Stimulated activated CD4-positive, alpha-beta T cell treated with anti-CD3 and anti-CD28 coated beads, TNF-alpha, amount 100 ng/mL, for 48 hours (primary cell): ENCODE measurements at regions not wholly inside any gene's neighbourhood (a gene's known extent, or its start where the extent isn't known, plus 50 kb on each side); places are given as distances from the start of the nearest gene placed in this dataset.

Experiments
- DNase-seq, 3 donors: peaks; one replicate each; pipeline ENCODE4 v3.0.0-alpha.2; 2020; ENCODE audit warnings: low read depth in 3 of 3

DNA sequence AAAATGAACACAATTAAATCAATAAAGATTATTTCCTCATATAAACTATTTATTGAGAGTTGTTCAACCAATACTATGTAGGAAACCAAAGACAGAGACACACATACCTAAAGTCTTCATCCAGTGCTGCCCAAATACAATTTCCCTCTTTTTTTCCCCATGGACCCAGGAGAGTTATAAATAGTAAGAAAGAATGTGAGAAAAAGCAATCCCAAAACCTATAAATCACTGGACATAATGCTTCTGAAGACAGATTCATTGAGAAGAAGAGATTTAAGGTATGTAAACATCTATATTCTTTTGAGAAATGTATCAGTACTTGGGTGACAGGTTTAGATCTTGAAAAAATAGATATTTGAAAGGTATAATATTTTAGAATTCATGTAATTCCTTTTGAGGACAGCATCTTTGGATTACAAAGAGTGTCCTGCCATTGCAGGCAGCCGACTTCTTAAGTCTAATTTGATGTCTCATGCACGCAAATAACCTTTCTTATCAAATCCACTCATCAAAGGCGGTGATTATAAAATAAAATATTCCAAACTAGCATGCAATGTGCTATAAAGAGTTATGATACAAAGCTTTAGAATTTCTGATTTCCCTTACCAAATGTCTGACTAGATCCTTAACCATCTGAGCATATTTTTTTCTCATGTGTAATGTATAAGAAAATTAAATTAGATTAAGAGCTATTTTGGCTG is 739.4 kb downstream of the LIG4 start:
- DNase-seq, result no peak

DNA sequence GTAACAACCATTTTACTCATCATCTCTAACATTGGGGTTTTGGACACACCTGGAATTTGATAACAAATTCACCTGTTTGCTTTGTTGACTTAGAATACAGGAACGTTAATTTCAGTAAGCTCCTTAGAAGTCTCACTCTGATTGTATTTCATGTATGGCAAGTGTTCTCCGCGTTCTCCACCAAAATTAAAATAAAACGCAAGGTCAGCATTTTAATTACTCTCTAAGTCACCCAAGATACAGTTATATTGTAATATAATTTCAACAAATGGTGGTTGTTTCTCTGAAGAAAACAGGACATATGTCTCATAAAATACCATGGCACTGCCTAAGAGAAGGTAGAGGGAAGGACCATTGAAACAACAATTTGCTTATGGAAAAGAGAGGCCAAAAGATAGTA is 742.1 kb downstream of the LIG4 start:
- DNase-seq, result no peak

DNA sequence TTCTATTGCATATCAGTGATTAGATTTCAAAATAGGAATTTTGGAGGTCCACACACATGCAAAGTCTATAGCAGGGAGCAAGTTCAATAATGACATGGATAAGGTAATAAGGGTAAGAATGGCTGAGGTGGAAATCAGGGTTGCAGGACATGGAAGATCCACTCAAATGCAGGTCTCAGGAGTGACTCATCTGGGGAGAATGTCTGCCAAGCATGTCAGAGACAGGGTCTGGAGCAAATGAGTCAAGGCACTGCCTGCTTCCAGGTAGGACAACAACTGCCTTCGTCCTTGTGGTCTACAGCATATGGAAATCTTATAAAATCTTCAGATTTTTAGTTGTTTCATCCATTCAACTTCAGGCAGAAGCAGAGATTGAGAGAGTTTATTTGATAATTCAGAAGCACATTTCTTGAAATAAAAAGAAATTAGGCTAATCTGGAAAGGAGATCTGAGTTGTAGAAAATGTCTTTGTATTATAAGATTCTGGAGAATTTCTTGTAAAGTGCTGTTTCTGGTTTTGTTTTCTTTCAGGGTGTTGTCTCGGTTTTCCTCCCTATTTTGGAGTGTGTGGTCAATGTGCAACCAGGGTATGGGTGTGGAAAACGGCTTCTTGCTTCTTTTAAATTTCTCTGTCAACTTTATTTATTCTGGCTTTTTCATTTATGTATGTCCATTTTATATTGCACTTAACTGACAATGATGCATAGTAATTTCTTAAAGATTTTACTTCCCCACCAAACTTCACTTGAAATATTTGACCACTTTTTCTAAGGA is 748.8 kb downstream of the LIG4 start:
- DNase-seq, result no peak

DNA sequence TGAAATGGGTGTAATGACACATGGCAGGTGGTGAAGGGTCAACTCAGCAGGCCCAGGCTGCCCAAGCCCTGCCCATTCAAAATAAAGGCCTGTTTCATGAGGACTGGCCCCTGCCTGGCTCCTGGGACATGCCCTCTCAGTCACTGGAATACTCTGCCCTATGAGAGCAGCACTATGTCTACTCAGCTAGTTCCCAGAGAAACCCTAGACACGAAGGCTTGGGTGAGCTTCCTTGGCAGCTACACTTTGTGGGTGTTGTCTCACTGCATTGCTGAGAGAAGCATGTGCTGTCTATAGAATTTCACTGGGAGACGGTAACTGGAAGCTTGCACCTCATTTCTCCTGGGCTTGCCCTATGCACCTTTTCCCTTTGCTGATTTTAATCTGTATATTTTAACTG is 752.8 kb downstream of the LIG4 start:
- DNase-seq, result no peak

DNA sequence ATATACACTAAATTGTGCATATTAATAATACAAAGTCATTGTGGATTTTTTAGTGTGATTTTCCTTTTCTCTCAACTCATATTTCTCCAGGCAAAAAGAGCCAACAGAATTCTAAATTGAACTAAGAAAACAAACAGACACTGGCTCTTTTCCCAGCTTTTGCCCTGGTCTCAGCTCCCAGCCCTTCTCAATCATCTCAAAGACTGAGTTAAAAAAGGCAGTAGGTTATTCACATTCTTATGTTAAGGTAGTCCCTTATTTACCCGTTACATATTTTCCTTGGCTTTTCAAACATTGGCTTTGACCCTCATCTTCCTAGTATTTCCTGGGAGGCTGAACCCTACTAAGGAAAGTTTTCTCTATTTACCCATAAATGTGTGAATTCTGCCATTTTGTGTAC is 753.6 kb downstream of the LIG4 start:
- DNase-seq, result no peak

DNA sequence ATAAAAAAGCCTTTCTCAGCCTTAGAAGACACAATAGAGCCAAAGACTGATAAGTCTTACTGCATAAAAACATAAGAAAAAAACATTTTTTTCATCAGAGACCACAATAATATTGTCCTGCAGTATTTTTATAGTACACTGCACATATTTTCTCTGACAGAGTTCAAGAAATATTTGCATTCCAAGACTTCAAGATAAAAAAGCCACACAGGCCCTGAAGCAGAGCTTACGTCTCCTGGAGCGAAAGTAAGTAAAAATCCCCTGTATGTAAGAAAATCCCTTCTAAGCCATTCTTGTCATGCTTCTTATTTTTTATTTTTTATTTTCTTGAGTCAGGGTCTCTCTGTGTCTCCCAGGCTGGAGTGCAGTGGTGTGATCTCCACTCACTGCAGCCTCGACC is 755.9 kb downstream of the LIG4 start:
- DNase-seq, result no peak

DNA sequence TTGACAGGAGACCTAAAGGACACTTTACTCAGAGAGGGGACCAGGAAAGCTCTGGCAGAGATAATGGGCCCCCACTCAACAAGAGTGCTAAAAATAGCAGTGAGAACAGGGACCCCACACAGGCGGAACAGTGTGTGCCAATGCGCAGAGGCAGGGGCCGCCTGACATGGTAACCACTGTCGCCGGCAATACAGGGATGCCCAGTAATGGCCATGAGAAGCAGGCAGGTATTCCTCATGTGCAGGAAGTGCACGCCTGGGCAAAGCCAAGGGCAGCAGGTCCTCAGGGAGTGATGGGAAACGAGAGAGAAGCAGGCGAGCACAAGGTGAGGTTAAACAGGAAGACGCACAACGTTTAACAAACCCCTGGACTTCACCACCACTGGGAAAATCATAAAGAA is 757.1 kb downstream of the LIG4 start:
- DNase-seq, result no peak

DNA sequence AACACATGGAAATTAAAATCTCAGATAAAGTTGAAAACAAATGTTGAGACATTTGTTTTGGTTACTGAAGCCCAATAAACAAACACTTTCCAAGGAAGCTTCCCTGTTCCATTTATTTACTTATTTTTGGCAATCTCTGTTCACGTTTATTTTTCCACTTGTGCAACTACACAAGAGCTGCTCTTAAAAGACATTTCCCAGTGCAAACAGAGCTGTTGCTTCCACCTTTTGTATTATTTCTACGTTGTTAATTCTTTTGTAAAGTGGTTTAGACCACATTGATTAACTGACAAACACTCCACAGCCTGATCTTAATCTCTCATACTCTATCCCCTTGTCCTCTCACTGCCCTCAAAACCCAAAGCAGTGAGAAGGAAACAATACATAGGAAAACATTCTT is 757.6 kb downstream of the LIG4 start:
- DNase-seq, result no peak

DNA sequence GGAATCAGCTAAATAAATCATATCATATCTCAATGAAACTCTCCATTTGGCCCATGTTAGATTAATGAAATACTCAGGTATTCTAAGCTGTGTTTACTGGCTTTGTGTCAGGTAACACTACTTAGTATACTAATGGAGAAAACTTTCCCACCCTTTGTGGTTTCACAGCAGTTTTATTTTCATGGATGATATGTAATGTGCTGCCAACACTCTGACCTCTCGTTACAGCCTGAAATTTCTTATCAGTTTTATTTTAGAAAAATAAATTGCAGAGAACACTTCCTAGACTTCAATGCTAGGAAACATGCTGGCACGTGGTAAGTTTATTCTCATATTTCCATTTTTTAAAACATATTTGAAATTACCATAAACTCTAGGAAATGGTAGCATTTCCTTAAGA is 758.9 kb downstream of the LIG4 start:
- DNase-seq, result no peak

DNA sequence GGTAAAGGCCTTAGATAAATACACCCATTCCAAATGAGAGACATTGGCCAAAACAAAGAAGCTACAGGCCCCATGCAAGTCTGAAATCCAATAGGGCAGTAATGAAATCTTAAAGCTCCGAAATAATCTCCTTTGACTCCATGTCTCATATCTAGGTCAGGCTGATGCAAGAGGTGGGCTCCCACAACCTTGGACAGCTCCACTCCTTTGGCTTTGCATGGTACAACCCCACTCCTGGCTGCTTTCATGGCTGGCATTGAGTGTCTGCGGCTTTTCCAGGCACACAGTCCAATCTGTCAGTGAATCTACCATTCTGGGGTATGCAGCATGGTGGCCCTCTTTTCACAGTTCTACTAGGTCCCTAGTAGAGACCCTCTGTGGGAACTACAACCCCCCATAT is 762.5 kb downstream of the LIG4 start:
- no peak for DNase-seq

DNA sequence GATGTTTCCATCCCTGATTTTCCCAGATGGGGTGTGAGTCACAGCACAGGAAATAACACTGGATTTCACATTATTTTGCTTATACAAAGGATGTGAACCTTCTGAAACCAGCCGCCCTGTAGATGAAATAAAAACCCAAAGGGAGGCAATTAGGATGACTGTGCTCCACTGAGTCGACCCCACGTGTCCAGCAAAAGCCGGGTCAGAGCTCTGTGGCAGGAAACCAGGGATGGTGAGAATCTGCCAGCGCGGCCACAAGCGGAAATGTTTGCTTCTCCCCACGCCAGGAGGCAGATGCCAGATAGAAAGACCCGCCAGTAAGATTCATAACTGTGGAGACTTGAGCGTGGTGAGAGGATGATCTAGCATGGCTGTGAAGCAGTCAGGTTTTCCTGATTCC is 764.4 kb downstream of the LIG4 start:
- DNase-seq, result no peak

DNA sequence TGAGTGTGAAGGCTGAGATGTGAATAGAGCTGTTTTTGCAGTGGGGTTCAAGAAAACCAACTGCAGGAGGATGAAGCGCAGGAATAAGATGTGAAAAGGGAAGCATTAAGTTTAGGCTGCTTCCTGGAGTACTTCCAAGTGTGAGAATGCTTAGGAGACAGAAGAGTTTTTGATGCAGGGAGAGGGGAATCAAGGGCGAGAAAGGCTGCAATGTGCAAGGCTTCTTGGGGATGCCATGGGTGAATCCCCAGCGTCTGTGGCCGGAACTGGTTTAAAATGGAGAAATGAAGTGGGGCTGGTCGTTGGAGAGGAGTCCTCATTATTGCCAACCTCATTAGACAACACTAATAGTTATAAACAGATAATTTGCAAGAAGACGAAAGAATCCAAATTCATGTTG is 764.9 kb downstream of the LIG4 start:
- DNase-seq, result no peak

DNA sequence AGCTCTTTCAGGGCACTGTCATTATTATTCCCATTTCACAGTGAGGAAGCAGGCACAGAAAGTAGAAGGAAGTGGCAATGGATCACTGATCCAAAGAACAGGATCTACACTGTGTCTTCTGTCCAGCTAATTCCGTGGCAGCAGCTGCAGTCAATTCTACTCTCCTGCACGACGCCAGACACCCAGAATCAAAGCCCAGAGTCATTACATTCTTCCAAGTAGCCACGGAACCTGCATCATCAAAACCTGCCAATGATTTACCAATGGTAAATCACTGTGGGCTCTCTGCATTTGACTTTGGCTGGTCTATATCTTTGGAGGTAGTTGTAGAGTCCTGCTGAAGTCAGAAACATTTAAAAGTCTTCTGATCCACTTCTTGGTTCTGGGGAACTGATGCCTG is 767.7 kb downstream of the LIG4 start:
- DNase-seq, result no peak

DNA sequence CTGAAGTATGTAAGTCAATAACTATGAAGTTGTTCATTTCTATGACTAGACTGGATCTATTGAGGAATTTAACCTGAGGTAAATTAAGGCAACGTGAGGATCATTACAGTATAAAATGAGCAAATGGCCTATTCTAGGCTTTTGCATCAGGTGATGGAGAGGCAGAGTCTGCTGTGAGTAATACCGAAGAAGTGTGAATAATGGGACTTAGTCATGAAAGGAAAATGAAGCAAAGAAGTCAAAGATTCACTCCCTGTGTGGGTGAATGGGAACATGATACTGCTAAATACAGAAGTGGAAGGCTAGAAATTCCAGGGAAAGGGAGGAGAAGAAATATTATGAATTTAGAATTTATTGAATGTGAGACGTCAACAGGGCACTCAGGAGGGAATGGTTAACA is 774.1 kb downstream of the LIG4 start:
- no peak for DNase-seq

DNA sequence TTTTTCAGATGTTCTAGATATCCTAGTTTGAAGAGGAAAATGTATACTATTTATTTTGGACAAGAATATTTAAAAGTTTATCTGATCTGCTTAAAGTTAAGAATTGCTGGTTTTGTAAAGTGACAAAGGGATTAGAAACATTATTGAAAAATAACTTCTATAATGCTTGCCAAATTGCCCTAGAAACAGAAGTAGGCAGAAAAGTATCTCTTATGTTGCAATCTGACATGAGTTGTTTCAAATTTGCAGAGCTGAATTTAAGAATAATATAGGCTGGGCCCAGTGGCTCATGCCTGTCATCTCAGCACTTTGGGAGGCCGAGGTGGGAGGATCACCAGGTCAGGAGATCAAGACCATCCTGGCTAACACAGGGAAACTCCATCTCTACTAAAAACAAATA is 777.1 kb downstream of the LIG4 start:
- no peak for DNase-seq

DNA sequence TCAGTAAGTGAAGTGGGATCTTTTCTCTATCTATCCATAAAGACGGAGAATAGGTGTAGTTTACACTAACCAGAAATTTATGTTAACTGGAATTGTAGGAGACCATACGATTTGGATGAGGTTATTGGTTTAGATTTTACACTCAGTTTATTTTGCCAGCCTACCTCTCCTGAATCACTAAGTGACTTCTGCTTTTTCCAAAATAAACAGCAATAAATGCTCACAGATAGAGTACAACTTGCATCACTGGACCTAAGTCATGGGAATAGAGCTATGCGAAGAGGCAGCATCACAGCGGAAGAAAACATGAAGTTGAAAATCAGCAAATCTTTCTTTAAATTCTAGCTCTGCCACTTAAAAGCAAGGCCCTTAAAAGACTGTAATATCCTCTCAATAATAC is 781.0 kb downstream of the LIG4 start:
- DNase-seq, result no peak

DNA sequence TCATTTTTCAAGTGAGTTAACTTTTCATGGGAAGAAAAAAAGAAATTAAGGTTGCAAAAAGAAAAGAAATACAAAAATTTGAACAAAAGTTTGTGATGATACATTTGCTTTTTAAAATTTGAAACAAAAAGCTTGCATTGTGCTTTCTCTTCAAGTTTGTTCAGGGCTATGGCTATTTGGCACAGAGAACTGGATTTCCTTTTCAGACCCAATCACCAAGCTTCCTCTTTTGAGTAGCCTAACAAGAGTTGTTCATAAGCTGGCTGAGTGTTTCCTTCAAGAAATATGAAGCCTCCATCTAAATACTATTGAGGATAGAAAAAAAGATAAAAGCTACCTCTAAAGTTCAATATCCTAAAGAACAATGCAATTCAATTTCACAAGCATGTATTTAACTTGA is 787.8 kb downstream of the LIG4 start:
- DNase-seq, result no peak

DNA sequence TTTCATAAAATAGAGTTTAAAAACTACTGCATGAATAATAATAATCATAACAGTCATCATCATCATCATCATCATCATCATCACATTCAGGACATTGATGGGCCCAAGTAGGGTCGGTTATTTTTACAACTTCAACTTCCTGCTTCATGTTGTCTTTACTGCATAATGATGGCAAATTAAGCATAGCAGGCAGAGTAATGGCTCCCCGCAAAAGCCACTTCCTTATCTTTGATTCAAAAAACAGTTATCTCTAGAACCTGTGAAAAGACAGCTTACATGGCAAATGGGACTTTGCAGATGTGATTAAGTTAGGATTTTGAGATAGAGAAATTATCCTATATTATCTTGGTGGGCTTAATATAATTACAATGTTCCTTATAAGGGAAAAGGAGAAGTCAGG is 792.9 kb downstream of the LIG4 start:
- DNase-seq, result no peak

DNA sequence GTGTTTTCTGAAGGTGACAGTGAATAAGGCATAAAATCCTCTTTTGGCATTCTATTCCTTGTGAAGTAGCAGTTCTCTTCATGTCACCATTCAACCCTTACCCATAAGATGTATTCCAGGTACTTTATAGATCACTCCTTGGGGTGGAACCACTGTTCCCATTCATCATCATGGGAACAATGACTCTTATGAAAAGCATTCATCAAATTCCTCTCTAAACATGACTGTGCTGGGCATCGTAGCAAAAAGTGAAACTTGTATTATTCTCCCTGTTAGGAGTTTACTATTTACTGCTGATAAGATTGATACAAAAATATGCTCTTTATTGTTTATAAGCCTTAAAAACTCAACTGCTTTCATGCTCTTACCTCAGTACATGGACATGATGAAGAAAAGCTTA is 793.4 kb downstream of the LIG4 start:
- DNase-seq, result no peak

DNA sequence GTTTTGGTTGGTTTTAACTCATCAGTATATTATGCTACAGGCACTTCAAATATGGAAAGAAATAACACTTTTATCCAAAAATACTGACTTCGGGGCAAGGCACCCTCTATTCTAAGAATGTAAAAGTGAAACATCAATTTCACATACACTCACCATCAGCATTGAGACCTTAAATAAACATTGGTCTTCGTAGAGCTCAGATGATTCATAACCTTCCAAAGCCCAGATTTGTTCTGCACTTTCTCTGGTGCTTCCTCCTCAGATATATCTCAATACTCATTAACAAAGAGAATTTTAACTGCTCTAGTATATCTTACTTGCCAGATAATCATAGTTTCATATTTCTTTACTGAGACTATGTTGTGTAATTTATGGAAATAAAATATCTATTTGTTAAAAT is 794.3 kb downstream of the LIG4 start:
- DNase-seq, result no peak

DNA sequence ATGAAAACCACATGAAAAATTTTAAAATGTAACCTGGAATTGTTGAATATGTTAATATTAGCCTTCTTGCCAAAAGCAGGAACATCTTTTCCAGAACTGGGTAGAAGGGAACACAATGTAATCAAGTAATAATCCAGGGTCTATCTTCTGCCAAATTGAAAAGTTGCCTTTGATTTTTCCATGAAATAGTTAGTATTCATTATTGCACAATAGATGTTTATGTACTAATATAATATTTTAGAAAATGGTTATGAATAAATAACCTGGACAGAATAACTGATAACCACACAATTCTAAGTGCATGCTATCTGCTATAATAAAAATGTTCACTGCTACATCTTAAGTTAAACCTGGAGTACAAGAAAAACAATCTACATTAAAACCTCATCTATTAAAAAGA is 802.3 kb downstream of the LIG4 start:
- no peak for DNase-seq

DNA sequence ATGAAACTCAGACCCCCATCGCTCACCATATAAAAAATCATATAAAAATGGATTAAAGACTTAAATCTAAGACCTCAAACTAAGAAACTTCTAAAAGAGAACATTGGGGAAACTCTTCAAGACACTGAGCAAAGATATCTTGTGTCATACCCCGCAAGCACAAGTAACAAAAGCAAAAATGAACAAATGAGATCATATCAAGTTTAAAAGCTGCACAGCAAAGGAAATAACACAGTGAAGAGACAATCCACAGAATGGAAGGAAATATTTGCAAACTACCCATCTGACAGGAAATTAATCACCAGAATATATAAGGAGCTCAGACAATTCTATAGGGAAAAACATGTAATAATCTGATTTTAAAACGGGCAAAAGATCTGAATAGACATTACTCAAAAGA is 808.3 kb downstream of the LIG4 start:
- no peak for DNase-seq

DNA sequence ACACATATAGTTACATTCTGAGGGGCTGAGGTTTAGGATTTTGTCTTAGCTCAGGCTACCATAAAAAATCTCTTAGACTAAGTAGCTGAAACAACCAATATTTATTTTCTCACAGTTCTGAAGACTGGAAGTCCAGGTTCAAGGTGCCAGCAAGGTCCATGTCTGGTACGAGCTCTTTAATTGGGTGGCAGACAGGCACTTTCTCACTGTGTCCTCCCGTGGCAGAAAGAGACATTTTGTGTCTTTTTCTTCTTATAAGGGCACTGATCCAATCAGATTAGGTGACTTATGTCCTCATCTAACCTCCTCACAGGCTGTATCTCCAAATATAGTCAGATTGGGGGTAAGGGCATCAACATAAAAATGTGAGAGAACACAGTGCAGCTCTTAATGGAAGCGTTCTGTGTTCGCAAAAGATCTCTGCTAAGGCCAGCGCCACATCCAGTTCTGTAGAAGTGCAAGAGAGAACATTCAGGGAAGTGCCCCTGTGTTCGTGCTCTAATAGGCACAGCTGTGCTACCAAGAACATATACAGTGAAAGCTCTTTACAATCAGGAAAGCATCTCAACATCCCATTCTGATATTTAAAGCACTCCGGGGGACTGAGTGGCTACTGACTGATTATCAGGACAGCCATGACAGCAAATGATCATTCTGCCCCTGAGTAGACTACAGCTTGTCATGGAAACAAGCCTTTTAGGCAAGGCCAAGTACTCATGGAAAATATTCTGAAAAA is 819.2 kb downstream of the LIG4 start:
- no peak for DNase-seq
